HG02852 (cell line): ENCODE measurements at regions not wholly inside any gene's neighbourhood (a gene's known extent, or its start where the extent isn't known, plus 50 kb on each side); places are given as distances from the start of the nearest gene placed in this dataset.

Experiments
- ATAC-seq: cut with Tn5 transposase; IDR thresholded peaks from one replicate; pipeline ENCODE4 v1.9.1; 2021; ENCODE audit warnings: mild to moderate bottlenecking, moderate library complexity; ENCODE audit not compliant: unreplicated experiment

GRCh38 chr14:42872786-42873185 lies 1266.1 kb downstream of the LRFN5 start:
- ATAC-seq = no peak

GRCh38 chr14:42869681-42870080 lies 1263.0 kb downstream of the LRFN5 start:
- ATAC-seq = no peak

DNA sequence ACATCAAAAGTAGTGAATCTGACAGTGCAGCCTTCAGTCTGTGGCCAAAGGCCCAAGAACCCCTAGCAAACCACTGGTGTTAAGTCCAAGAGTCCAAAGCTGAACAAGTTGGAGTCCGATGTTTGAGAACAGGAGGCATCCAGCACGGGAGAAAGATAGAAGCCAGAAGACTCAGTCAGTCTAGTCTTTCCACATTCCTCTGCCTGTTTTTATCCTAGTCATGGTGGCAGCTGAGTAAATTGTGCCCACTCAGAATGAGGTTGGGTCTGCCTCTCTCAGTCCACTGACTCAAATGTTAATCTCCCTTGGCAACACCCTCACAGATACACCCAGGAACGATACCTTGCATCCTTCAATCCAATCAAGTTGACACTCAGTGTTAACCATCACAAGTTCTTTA lies 1255.4 kb downstream of the LRFN5 start:
- no peak for ATAC-seq

GRCh38 chr14:42860371-42860770 lies 1253.7 kb downstream of the LRFN5 start:
- ATAC-seq = no peak

DNA sequence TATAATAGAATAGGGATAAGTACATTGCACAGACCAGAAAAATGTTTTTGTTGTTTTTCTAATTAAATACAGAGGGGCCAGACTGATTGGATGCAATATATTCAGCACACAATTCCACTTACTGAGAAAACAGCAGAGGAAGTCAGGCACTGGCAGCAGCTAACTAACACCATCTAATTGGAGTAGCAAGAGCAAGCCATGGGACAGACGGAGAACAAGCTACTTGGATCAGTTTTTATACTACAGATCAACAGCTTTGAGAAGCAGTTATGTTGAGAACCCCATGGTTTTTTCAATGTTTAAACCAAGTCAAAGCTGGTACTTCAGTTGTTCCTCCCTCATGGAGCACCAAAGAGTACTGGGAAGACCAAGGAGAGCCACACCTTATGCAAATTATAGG lies 1249.4 kb downstream of the LRFN5 start:
- ATAC-seq = no peak

- ATAC-seq = no peak
These were observed 1248.4 kb downstream of the LRFN5 start for GRCh38 chr14:42855085-42855484.

DNA sequence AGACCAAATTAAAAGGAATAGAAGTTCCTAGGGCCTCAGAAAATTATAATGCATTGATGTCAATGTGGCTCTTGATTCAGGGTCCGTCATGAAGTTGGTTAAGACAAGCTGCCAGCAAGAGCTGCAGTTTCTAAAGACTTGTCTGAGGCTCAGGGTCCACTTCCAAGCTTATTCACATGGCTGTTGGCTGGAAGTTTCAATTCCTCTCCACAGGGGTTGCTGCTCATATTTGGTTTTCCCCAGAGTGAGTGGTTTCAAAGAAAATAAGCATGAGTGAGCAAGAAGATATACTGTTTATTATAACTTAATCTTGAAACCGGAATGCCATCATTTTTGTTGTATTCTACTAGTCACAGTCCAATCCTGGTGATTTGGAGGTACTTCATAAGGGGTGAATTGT lies 1247.4 kb downstream of the LRFN5 start:
- ATAC-seq = no peak

GRCh38 chr14:42848652-42849051 lies 1242.0 kb downstream of the LRFN5 start:
- no peak for ATAC-seq

DNA sequence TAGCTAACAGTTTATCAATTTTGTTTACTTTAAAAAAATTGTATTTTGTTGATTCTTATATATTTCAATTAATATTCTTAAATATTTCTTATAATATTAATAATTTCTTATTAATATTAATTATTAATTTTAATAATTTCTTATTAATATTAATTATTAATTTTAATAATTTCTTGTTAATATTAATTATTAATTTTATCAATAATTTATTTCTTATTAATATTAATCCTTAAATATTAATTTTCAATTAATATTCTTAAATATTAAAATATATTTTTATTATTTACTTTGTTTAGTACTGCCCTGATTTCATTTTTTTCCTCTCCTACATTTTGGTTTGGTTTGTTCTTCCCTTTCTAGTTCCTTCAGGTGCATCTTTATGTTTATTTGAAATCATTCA lies 1208.1 kb downstream of the LRFN5 start:
- ATAC-seq = no peak

DNA sequence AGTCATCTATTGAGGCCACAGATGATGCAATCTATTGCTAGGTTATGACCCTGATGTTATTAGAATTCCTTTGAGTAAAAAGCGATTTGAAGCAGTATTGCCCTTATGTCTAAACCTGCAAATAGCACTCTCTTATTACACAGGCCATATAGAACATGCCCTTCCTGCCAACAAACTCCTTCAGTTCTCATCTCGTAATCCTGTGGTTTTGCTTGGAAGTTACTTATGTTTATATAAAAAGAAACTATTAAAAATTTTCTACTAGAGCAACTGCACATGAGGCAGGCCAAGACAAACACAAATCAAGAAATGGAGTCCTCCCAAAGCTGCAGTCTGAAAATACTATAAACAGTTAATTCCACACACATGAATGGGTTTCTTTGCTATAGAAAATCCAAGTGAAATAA lies 1200.2 kb downstream of the LRFN5 start:
- no peak for ATAC-seq

GRCh38 chr14:42804141-42804540 lies 1197.5 kb downstream of the LRFN5 start:
- ATAC-seq = no peak

DNA sequence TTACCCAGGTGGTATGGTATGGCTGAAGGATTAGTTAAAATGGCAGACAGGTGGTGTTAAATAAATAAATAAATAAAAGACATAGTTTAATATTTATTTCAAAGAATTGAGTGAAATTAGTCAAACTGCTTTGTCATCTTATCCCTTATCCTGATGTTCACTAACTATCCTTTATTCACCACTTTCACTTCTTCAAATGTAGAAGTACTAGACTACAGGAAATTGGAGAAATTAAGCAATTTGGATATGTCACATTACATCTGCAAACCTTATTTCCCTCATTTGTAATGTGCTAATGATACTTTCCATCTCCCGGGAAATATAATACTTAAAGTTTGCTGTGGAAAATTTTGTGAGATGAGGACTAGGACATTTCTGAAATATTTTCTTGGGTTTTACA lies 1195.7 kb downstream of the LRFN5 start:
- ATAC-seq = no peak

GRCh38 chr14:42792166-42792565 lies 1185.5 kb downstream of the LRFN5 start:
- ATAC-seq = no peak

GRCh38 chr14:42782754-42783153 lies 1176.1 kb downstream of the LRFN5 start:
- no peak for ATAC-seq

- ATAC-seq = no peak
These were observed 1172.3 kb downstream of the LRFN5 start for GRCh38 chr14:42778984-42779383.

GRCh38 chr14:42750771-42751170 lies 1144.1 kb downstream of the LRFN5 start:
- ATAC-seq = no peak

GRCh38 chr14:42742084-42742483 lies 1135.4 kb downstream of the LRFN5 start:
- ATAC-seq = no peak

DNA sequence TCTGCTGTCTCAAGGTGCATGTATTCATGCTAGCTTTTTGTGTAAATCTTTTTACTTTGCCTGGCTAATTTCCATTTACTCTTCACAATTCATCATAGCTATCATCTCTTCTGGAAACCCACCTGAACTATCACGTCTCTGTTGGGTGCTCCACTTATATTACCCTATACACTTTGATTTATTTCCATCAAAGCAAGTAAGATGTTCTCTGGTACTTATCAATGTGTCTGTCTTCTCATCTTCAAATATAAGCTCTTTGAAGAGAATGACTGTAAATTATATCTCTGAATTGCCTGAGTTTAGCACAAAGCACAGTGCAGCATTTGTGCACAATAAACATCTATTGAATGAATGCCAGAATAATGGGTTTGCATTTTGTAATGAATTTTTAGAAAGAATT lies 1129.7 kb downstream of the LRFN5 start:
- no peak for ATAC-seq

DNA sequence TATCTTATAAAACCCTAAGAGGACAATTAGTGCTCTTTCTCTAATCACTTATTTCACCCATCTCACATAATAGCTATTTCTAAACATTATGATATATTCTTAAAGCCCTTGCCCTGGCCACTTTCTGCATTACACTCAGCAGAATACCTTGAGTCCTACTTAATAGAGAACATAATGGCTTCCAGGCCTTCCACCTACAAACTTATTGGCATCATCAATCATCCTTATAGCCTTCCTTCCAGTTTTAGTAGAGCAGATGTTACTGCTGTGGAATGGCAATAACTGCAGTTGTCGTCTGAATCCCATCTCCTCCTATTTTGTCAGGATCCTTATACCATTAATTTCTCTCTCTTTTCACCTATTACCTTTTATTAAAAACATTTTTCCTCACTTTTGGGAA lies 1127.4 kb downstream of the LRFN5 start:
- no peak for ATAC-seq

- no peak for ATAC-seq
These were observed 1125.3 kb downstream of the LRFN5 start for GRCh38 chr14:42732005-42732404.

DNA sequence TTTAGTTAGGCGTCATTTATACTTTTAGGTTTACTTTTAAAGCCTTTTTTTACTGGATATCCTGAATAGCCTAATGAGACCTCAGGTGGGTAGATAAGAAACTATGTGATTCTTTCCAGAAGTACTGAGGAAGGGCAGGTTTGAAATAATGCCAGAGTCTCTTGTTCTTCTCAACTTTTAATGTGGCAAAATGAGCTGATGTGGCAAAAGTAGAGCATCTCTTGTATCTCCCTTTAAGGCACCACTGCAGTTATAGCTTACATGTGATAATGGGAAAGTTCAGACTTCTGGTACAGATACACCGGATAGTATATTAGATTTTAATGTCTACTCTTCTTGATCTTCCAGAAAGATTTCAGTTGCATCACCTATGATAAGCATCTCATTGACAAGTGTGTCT lies 1124.8 kb downstream of the LRFN5 start:
- ATAC-seq = no peak

GRCh38 chr14:42729681-42730080 lies 1123.0 kb downstream of the LRFN5 start:
- no peak for ATAC-seq

DNA sequence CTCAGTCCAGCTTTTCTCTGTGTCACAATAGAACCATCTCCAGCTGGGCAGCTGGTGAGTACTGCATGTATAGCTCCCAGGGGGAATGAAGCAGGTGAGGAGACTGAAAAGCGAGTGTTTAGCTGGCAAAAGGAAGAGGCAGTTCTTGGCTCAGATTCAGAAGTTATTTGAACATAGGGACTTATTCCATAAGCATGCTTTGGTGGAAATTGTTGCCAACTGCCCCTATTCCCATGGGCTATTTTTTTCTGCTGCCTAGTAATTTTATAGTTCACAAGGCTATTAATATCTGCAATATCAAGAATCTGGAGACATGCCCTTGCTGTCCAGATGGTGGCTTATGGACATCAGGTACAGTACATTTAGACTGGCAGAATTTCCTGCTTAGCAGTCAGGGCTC lies 1112.7 kb downstream of the LRFN5 start:
- ATAC-seq = no peak

GRCh38 chr14:42715316-42715715 lies 1108.6 kb downstream of the LRFN5 start:
- ATAC-seq = no peak
